A549 (cell line): ENCODE measurements at regions not wholly inside any gene's neighbourhood (a gene's known extent, or its start where the extent isn't known, plus 50 kb on each side); places are given as distances from the start of the nearest gene placed in this dataset.
"Not testable (repeated sequence)": the region's sequence is repeated elsewhere in the genome, so short reads cannot be mapped to it uniquely, and the experiment has no call there.

ENCODE experiments used
- ATAC-seq, 2 experiments: fragments of 200-7000 bp in 1 of 2; fragments of >200 bp in 1 of 2; cut with Nextera tagmentation in 1 of 2; cut with Tn5 transposase in 1 of 2; 3 replicates each; pipeline versions ENCODE4 v1.8.0 to v1.9.1; 2018 to 2020; ENCODE audit warnings: mild to moderate bottlenecking in 1 of 2, moderate library complexity in 1 of 2
- CTCF ChIA-PET: fragments of 300-600 bp; sonication (Branson Sonifier 250); formaldehyde crosslinking; extraction: SDS; loops from one replicate; lab custom pipeline; 2021; ENCODE audit warnings: antibody characterized with exemption, inconsistent platforms; lab: Yijun Ruan, JAX
- POLR2A ChIA-PET: fragments of 350-600 bp; formaldehyde crosslinking; extraction: SDS; loops from one replicate; lab custom pipeline; 2021; ENCODE audit warnings: antibody characterized with exemption, inconsistent platforms; lab: Yijun Ruan, JAX
- DNase-seq, 2 experiments: peaks; one replicate each; pipeline versions ENCODE4 v3.0.0 to v3.0.0-alpha.2; 2011 to 2016; ENCODE audit warnings: low read depth in 1 of 2, low spot score in 1 of 2
- FAIRE-seq: peaks from 2 replicates; lab custom pipeline; 2011; peaks lifted over from hg19 to GRCh38; lab: Jason Lieb, UNC
- H3K27ac ChIP-seq, 2 experiments: fragments of >200 bp; sonication (Bioruptor Twin); formaldehyde crosslinking; 3 replicates each; pipeline ENCODE4 v1.5.1; 2016 to 2017
- H3K4me1 ChIP-seq: fragments of >200 bp; sonication (Bioruptor Twin); formaldehyde crosslinking; 3 replicates; pipeline ENCODE4 v1.6.1; 2016
- H3K4me2 ChIP-seq: fragments of >200 bp; sonication (Bioruptor Twin); formaldehyde crosslinking; 3 replicates; pipeline ENCODE4 v1.6.1; 2016
- H3K4me3 ChIP-seq: fragments of >200 bp; sonication (Bioruptor Twin); formaldehyde crosslinking; 3 replicates; pipeline ENCODE4 v1.5.1; 2016
- H3K9me3 ChIP-seq: fragments of >200 bp; sonication (Bioruptor Twin); formaldehyde crosslinking; 3 replicates; pipeline ENCODE4 v1.6.1; 2016
- BHLHE40 ChIP-seq: IDR thresholded peaks from 2 replicates; pipeline ENCODE4 v1.6.1; 2012; ENCODE audit warnings: low read depth, low read length, inconsistent platforms
- CBX8 ChIP-seq: fragments of 200-600 bp; sonication (generic); IDR thresholded peaks from 2 replicates; pipeline ENCODE4 v1.6.1; 2016
- CEBPB ChIP-seq, 2 experiments: fragments of >200 bp in 1 of 2; sonication (Bioruptor Twin) in 1 of 2; formaldehyde crosslinking in 1 of 2; IDR thresholded peaks; 2 replicates each; pipeline ENCODE4 v1.6.1; 2012 to 2016
- EHMT2 ChIP-seq: fragments of 200-600 bp; sonication (generic); IDR thresholded peaks from 2 replicates; pipeline ENCODE4 v1.6.1; 2016; ENCODE audit warnings: antibody characterized with exemption, low read depth, mild to moderate bottlenecking, moderate library complexity
- ELK1 ChIP-seq: fragments of 150-350 bp; IDR thresholded peaks from 2 replicates; pipeline ENCODE4 v1.6.1; 2014; ENCODE audit warnings: low read depth, mild to moderate bottlenecking, low read length
- FOSB ChIP-seq: fragments of 250-450 bp; sonication (Bioruptor Pico); IDR thresholded peaks from 2 replicates; pipeline ENCODE4 v1.5.0; 2020; ENCODE audit warnings: mild to moderate bottlenecking, moderate library complexity
- FOSL2 ChIP-seq, 2 experiments: fragments of 450-650 bp in 1 of 2; fragments of >200 bp in 1 of 2; sonication (Bioruptor Twin) in 1 of 2; formaldehyde crosslinking; IDR thresholded peaks; 2 replicates each; pipeline versions ENCODE4 v1.5.0 to v1.6.1; 2016 to 2020; ENCODE audit warnings: mild to moderate bottlenecking in 1 of 2, moderate library complexity in 1 of 2
- HES2 ChIP-seq: fragments of >200 bp; sonication (Bioruptor Twin); formaldehyde crosslinking; IDR thresholded peaks from 2 replicates; pipeline ENCODE4 v1.6.1; 2016
- HOXA7 ChIP-seq: fragments of 250-450 bp; sonication (Bioruptor Pico); IDR thresholded peaks from 2 replicates; pipeline ENCODE4 v1.5.0; 2020; ENCODE audit warnings: mild to moderate bottlenecking, moderate library complexity
- HOXB5 ChIP-seq: fragments of 250-450 bp; sonication (Bioruptor Pico); IDR thresholded peaks from 2 replicates; pipeline ENCODE4 v1.5.0; 2020; ENCODE audit warnings: mild to moderate bottlenecking, moderate library complexity
- KDM1A ChIP-seq: fragments of 200-600 bp; sonication (generic); IDR thresholded peaks from 2 replicates; pipeline ENCODE4 v1.6.1; 2016; ENCODE audit warnings: low read depth, mild to moderate bottlenecking
- MAFK ChIP-seq: fragments of 450-650 bp; IDR thresholded peaks from 2 replicates; pipeline ENCODE4 v1.6.1; 2014; ENCODE audit not compliant: partially characterized antibody
- NR3C1 ChIP-seq: fragments of >200 bp; sonication (Bioruptor Twin); formaldehyde crosslinking; IDR thresholded peaks from 3 replicates; pipeline ENCODE4 v1.6.1; 2017
- PHF8 ChIP-seq: fragments of 200-600 bp; sonication (generic); IDR thresholded peaks from 2 replicates; pipeline ENCODE4 v1.6.1; 2016; ENCODE audit warnings: low read depth, mild to moderate bottlenecking, antibody characterized with exemption, moderate library complexity, borderline replicate concordance
- POLR2A ChIP-seq: IDR thresholded peaks from 2 replicates; pipeline ENCODE4 v1.6.1; 2012; ENCODE audit warnings: mild to moderate bottlenecking, low read length
- POLR2AphosphoS2 ChIP-seq: conservative IDR thresholded peaks from 2 replicates; pipeline ENCODE4 v1.6.1; 2012; ENCODE audit warnings: low read length, improper control_type of control experiment, inconsistent platforms
- RAD21 ChIP-seq, 2 experiments: fragments of >200 bp in 1 of 2; sonication (Bioruptor Twin) in 1 of 2; formaldehyde crosslinking in 1 of 2; IDR thresholded peaks in 1 of 2; conservative IDR thresholded peaks in 1 of 2; 2 replicates in 1 of 2; 3 replicates in 1 of 2; pipeline ENCODE4 v1.6.1; 2012 to 2018; ENCODE audit warnings: inconsistent platforms in 1 of 2
- RCOR1 ChIP-seq: fragments of 150-350 bp; IDR thresholded peaks from 2 replicates; pipeline ENCODE4 v1.6.1; 2014; ENCODE audit warnings: antibody characterized with exemption, low read length, low read depth
- RFX5 ChIP-seq: fragments of 450-650 bp; IDR thresholded peaks from 2 replicates; pipeline ENCODE4 v1.7.1; 2014; ENCODE audit warnings: antibody characterized with exemption, mild to moderate bottlenecking, moderate library complexity
- RNF2 ChIP-seq: fragments of 200-600 bp; sonication (generic); IDR thresholded peaks from 2 replicates; pipeline ENCODE4 v1.6.1; 2016; ENCODE audit warnings: low read depth, mild to moderate bottlenecking, antibody characterized with exemption, moderate library complexity, borderline replicate concordance
- SMC3 ChIP-seq: fragments of >200 bp; sonication (Bioruptor Twin); formaldehyde crosslinking; IDR thresholded peaks from 3 replicates; pipeline ENCODE4 v1.6.1; 2018; ENCODE audit warnings: inconsistent platforms
- SREBF2 ChIP-seq: fragments of 450-650 bp; IDR thresholded peaks from 2 replicates; pipeline ENCODE4 v1.6.1; 2014; ENCODE audit warnings: mild to moderate bottlenecking, moderate library complexity
- TFCP2L1 ChIP-seq: fragments of 250-450 bp; sonication (Bioruptor Pico); IDR thresholded peaks from 2 replicates; pipeline ENCODE4 v1.5.0; 2021; ENCODE audit warnings: mild to moderate bottlenecking
- TP53 ChIP-seq: fragments of 250-450 bp; sonication (Bioruptor Pico); IDR thresholded peaks from 2 replicates; pipeline ENCODE4 v1.5.0; 2021; ENCODE audit warnings: mild to moderate bottlenecking, moderate library complexity
- ZFP36 ChIP-seq: fragments of 450-650 bp; IDR thresholded peaks from 2 replicates; pipeline ENCODE4 v1.6.1; 2014; ENCODE audit warnings: borderline replicate concordance; ENCODE audit not compliant: partially characterized antibody
- WGBS: methylation state at CpG from one replicate; pipeline ENCODE4 v1.1.6; 2017; ENCODE audit errors: missing lambda C conversion rate; 5-methylcytosine and 5-hydroxymethylcytosine counted together

- CTCF ChIA-PET: no interaction called here
- WGBS: 4% methylated on average over 1 of the region's 1 CpG
- no peak for TF ChIP-seq RFX5
- no peak for TF ChIP-seq TP53 (CRISPR knock-in tag)
- TF ChIP-seq BHLHE40: no peak
- TF ChIP-seq ZFP36: no peak
- no peak for TF ChIP-seq HOXB5 (CRISPR knock-in tag)
- TF ChIP-seq FOSL2 (IDR thresholded peaks at IDR 0.05): no peak
- TF ChIP-seq FOSL2 (CRISPR knock-in tag; IDR thresholded peaks at IDR 0.05): no peak
- TF ChIP-seq TFCP2L1 (CRISPR knock-in tag): no peak
- no peak for TF ChIP-seq PHF8
- H3K4me1 ChIP-seq: no peaks in the 10 kb centered on the region
- POLR2A ChIA-PET: no interaction called here
- H3K4me2 ChIP-seq: no peak overlapping the region
- H3K27ac ChIP-seq: no peak overlapping the region
- no peaks in the 10 kb centered on the region for H3K9me3 ChIP-seq
- DNase-seq: no peak
- no peak overlapping the region for H3K4me3 ChIP-seq
- FAIRE-seq: no peak
- no peak for ATAC-seq
These were observed 179.5 kb upstream of the PKN2 start for GRCh38 chr1:88504601-88505000.

GRCh38 chr1:88509379-88509778 is 174.7 kb upstream of the PKN2 start:
- POLR2A ChIA-PET: no interaction called here
- no peaks in the 10 kb centered on the region for H3K9me3 ChIP-seq
- CTCF ChIA-PET: no interaction called here
- H3K4me3 ChIP-seq: no peak overlapping the region
- no peak for TF ChIP-seq KDM1A
- TF ChIP-seq ELK1: no peak
- TF ChIP-seq POLR2A: no peak
- TF ChIP-seq CBX8: no peak
- H3K4me1 ChIP-seq: no peaks in the 10 kb centered on the region
- no peak for DNase-seq
- no peak overlapping the region for H3K27ac ChIP-seq
- WGBS: under 1% methylated on average over 3 of the region's 3 CpGs
- no peak for ATAC-seq
- FAIRE-seq: no peak
- no peak overlapping the region for H3K4me2 ChIP-seq

- TF ChIP-seq POLR2AphosphoS2 (no peak), SREBF2 (no peak), SMC3 (no peak), KDM1A (no peak), POLR2A (no peak), FOSB (CRISPR knock-in tag) (no peak), MAFK (no peak), RNF2 (no peak), RAD21 (conservative IDR thresholded peaks at IDR 0.05 in 1 of 2, IDR thresholded peaks at IDR 0.05 in 1 of 2) (no peak), NR3C1 (no peak), CEBPB (IDR thresholded peaks at IDR 0.05) (no peak), RCOR1 (no peak), HES2 (no peak), PHF8 (no peak), HOXA7 (CRISPR knock-in tag) (no peak), EHMT2 (no peak)
- 95% methylated on average over 1 of the region's 1 CpG for WGBS
- Histone ChIP-seq H3K4me3 (no peak overlapping the region), H3K4me1 (no peaks in the 10 kb centered on the region), H3K4me2 (no peak overlapping the region), H3K27ac (no peak overlapping the region), H3K9me3 (no peaks in the 10 kb centered on the region)
- ChIA-PET CTCF (no interaction called here), POLR2A (no interaction called here)
- no peak for ATAC-seq
- no peak for FAIRE-seq
- no peak for DNase-seq
These were observed 169.5 kb upstream of the PKN2 start for GRCh38 chr1:88514544-88515060.

- H3K27ac ChIP-seq, FAIRE-seq, H3K4me2 ChIP-seq, H3K9me3 ChIP-seq, CTCF ChIA-PET, DNase-seq, H3K4me1 ChIP-seq, ATAC-seq, H3K4me3 ChIP-seq, POLR2A ChIA-PET: not testable (repeated sequence)
- WGBS: 26% methylated on average over 1 of the region's 1 CpG
These were observed 166.6 kb upstream of the PKN2 start for GRCh38 chr1:88517499-88517898.
